HEK293 (cell line): ENCODE measurements at regions not wholly inside any gene's neighbourhood (a gene's known extent, or its start where the extent isn't known, plus 50 kb on each side); places are given as distances from the start of the nearest gene placed in this dataset.

Source experiments
- CTCF ChIA-PET: fragments of 350-600 bp; formaldehyde crosslinking; extraction: SDS; loops from one replicate; lab custom pipeline; 2021; ENCODE audit warnings: antibody characterized with exemption; lab: Yijun Ruan, JAX
- POLR2A ChIA-PET: fragments of 300-600 bp; formaldehyde crosslinking; extraction: SDS; loops from one replicate; lab custom pipeline; 2020; ENCODE audit warnings: antibody characterized with exemption, inconsistent platforms; lab: Yijun Ruan, JAX
- H3K27ac ChIP-seq: fragments of 200-500 bp; sonication (Bioruptor generic); 2 replicates; pipeline ENCODE4 v1.5.1; 2014; ENCODE audit warnings: low read depth, low read length, control low read depth, inconsistent platforms; ENCODE audit errors: extremely low read depth
- H3K36me3 ChIP-seq, 2 experiments: fragments of 200-500 bp in 1 of 2; sonication (Bioruptor generic) in 1 of 2; 1 replicate in 1 of 2; 2 replicates in 1 of 2; pipeline ENCODE4 v1.5.1; 2014 to 2017; ENCODE audit warnings: inconsistent platforms in 2 of 2, low read length in 2 of 2; ENCODE audit not compliant: control insufficient read depth in 2 of 2, insufficient read depth in 1 of 2
- H3K4me1 ChIP-seq: fragments of 200-500 bp; sonication (Bioruptor generic); 2 replicates; pipeline ENCODE4 v1.5.1; 2014; ENCODE audit warnings: mild to moderate bottlenecking, low read length, inconsistent platforms; ENCODE audit not compliant: control insufficient read depth, insufficient read depth
- H3K4me3 ChIP-seq: 2 replicates; pipeline ENCODE4 v1.5.1; 2011; ENCODE audit warnings: low read depth, mild to moderate bottlenecking, control low read depth, low read length, moderate library complexity
- H3K9me3 ChIP-seq: fragments of 200-500 bp; sonication (Bioruptor generic); 2 replicates; pipeline ENCODE4 v1.5.1; 2014; ENCODE audit warnings: low read depth, low read length, inconsistent platforms; ENCODE audit not compliant: control insufficient read depth, insufficient read depth
- HOXD13 ChIP-seq: sonication (generic); formaldehyde crosslinking; IDR thresholded peaks from 2 replicates; pipeline ENCODE4 v1.8.0; 2022; ENCODE audit warnings: missing genetic modification reagents, borderline replicate concordance
- PRDM1 ChIP-seq: fragments of 450-650 bp; formaldehyde crosslinking; IDR thresholded peaks from 2 replicates; pipeline ENCODE4; 2016; ENCODE audit warnings: missing biosample characterization, missing genetic modification characterization
- SCRT2 ChIP-seq: fragments of 450-650 bp; formaldehyde crosslinking; IDR thresholded peaks from 2 replicates; pipeline ENCODE4 v1.5.1; 2016; ENCODE audit warnings: missing biosample characterization, missing genetic modification characterization
- TSHZ1 ChIP-seq: fragments of 450-650 bp; formaldehyde crosslinking; IDR thresholded peaks from 2 replicates; pipeline ENCODE4 v1.5.1; 2016; ENCODE audit warnings: missing biosample characterization, missing genetic modification characterization, borderline replicate concordance
- ZBTB21 ChIP-seq: fragments of 450-650 bp; formaldehyde crosslinking; IDR thresholded peaks from 2 replicates; pipeline ENCODE4 v1.5.1; 2017; ENCODE audit warnings: missing biosample characterization, missing genetic modification characterization
- ZBTB7A ChIP-seq: fragments of 450-650 bp; formaldehyde crosslinking; IDR thresholded peaks from 2 replicates; pipeline ENCODE4 v1.5.1; 2016; ENCODE audit warnings: low read depth, missing biosample characterization, missing genetic modification characterization
- ZFP3 ChIP-seq: fragments of 450-650 bp; formaldehyde crosslinking; IDR thresholded peaks from 2 replicates; pipeline ENCODE4 v1.5.1; 2016; ENCODE audit warnings: low read depth, missing biosample characterization, missing genetic modification characterization
- ZNF174 ChIP-seq: fragments of 450-650 bp; formaldehyde crosslinking; IDR thresholded peaks from 2 replicates; pipeline ENCODE4 v1.5.0; 2017; ENCODE audit warnings: missing biosample characterization, mild to moderate bottlenecking, missing genetic modification characterization
- ZNF214 ChIP-seq: fragments of 450-650 bp; formaldehyde crosslinking; IDR thresholded peaks from 2 replicates; pipeline ENCODE4 v1.5.1; 2017; ENCODE audit warnings: missing biosample characterization, mild to moderate bottlenecking, missing genetic modification characterization, borderline replicate concordance
- ZNF274 ChIP-seq, 2 experiments: fragments of 200-500 bp in 1 of 2; fragments of 450-650 bp in 1 of 2; sonication (Bioruptor generic) in 1 of 2; formaldehyde crosslinking in 1 of 2; IDR thresholded peaks; 2 replicates each; pipeline versions ENCODE4 v1.5.1 to v1.6.1; 2014 to 2016; ENCODE audit warnings: borderline replicate concordance in 1 of 2, inconsistent platforms in 1 of 2, low read length in 1 of 2, missing biosample characterization in 1 of 2, missing genetic modification characterization in 1 of 2
- ZNF449 ChIP-seq: fragments of 450-650 bp; formaldehyde crosslinking; IDR thresholded peaks from 2 replicates; pipeline ENCODE4 v1.5.1; 2017; ENCODE audit warnings: missing biosample characterization, mild to moderate bottlenecking, missing genetic modification characterization, moderate library complexity
- ZNF518A ChIP-seq: fragments of 450-650 bp; formaldehyde crosslinking; conservative IDR thresholded peaks from 2 replicates; pipeline ENCODE4 v1.5.1; 2016; ENCODE audit warnings: low read depth, missing biosample characterization, missing genetic modification characterization
- ZNF544 ChIP-seq: fragments of 450-650 bp; formaldehyde crosslinking; IDR thresholded peaks from 2 replicates; pipeline ENCODE4 v1.5.0; 2017; ENCODE audit warnings: missing biosample characterization, missing genetic modification characterization
- ZNF658 ChIP-seq: fragments of 450-650 bp; formaldehyde crosslinking; IDR thresholded peaks from 2 replicates; pipeline ENCODE4; 2016; ENCODE audit warnings: missing biosample characterization, missing genetic modification characterization
- ZNF776 ChIP-seq: fragments of 450-650 bp; formaldehyde crosslinking; IDR thresholded peaks from 2 replicates; pipeline ENCODE4 v1.5.0; 2017; ENCODE audit warnings: missing biosample characterization, missing genetic modification characterization, borderline replicate concordance
- TF ChIP-seq, protein P1 (sequence below): fragments of 450-650 bp; formaldehyde crosslinking; IDR thresholded peaks from 2 replicates; pipeline ENCODE4 v1.5.1; 2016; ENCODE audit warnings: missing biosample characterization, missing genetic modification characterization

DNA sequence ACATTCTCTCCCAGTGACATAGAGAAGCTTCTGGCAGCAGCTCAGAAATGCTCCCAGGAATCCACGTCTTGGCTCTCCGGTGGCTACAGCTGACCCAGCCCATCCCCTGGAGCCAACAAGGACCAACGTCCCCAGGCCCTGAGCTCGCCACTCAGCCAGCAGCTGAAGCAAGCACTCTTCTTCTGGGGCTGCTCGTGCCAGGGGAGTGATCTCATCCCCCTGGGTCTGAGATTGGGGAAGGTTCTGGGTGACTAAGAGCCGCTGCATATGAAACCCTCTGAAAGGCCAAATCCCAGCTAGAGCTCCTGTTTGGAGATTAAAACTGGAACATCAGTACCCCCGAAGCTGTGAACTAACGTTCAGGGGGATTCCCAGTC lies 487.9 kb downstream of the NPHP4 start (continued):
- TF ChIP-seq ZNF274 (IDR thresholded peaks at IDR 0.05; ENCODE audit: low read length): no peak
- no peak for TF ChIP-seq ZNF274 (tag by site-specific recombination; IDR thresholded peaks at IDR 0.05; ENCODE audit: borderline replicate concordance)
- TF ChIP-seq, protein P1, sequence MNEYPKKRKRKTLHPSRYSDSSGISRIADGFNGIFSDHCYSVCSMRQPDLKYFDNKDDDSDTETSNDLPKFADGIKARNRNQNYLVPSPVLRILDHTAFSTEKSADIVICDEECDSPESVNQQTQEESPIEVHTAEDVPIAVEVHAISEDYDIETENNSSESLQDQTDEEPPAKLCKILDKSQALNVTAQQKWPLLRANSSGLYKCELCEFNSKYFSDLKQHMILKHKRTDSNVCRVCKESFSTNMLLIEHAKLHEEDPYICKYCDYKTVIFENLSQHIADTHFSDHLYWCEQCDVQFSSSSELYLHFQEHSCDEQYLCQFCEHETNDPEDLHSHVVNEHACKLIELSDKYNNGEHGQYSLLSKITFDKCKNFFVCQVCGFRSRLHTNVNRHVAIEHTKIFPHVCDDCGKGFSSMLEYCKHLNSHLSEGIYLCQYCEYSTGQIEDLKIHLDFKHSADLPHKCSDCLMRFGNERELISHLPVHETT: no peak
- TF ChIP-seq PRDM1 (tag by site-specific recombination): no peak
- TF ChIP-seq ZNF449 (tag by site-specific recombination): no peak
- no peak for TF ChIP-seq ZNF214 (tag by site-specific recombination)
- no peak for TF ChIP-seq ZNF544 (tag by site-specific recombination)

GRCh38 chr1:5503556-5504363 lies 488.5 kb downstream of the NPHP4 start:
- Histone ChIP-seq H3K9me3 (no peaks in the 10 kb centered on the region), H3K36me3 (no peaks in the 10 kb centered on the region), H3K4me3 (no peak overlapping the region), H3K4me1 (no peaks in the 10 kb centered on the region), H3K27ac (no peak overlapping the region)
- POLR2A ChIA-PET: no interaction called here
- TF ChIP-seq TSHZ1 (tag by site-specific recombination) (no peak), SCRT2 (tag by site-specific recombination) (no peak), ZNF174 (tag by site-specific recombination) (no peak)
- CTCF ChIA-PET: interaction anchor here (1.5 kb wide), 1 partner anchor 242 kb away, joined by 6 read pairs; no protein-coding TSS in a partner anchor

- no peak overlapping the region for H3K4me3 ChIP-seq
- H3K4me1 ChIP-seq: no peaks in the 10 kb centered on the region
- no peaks in the 10 kb centered on the region for H3K36me3 ChIP-seq
- no peaks in the 10 kb centered on the region for H3K9me3 ChIP-seq
- H3K27ac ChIP-seq: no peak overlapping the region
- POLR2A ChIA-PET: no interaction called here
- CTCF ChIA-PET: no interaction called here
- TF ChIP-seq HOXD13 (CRISPR knock-in tag) (no peak), ZNF658 (tag by site-specific recombination) (no peak), ZBTB21 (no peak), ZFP3 (no peak), ZBTB7A (no peak), ZNF518A (tag by site-specific recombination) (no peak), ZNF776 (tag by site-specific recombination) (no peak)
These were observed 489.7 kb downstream of the NPHP4 start for GRCh38 chr1:5502311-5503194.
